PC-3 (cell line): ENCODE measurements at regions not wholly inside any gene's neighbourhood (a gene's known extent, or its start where the extent isn't known, plus 50 kb on each side); places are given as distances from the start of the nearest gene placed in this dataset.

Experiments used
- EZH2 ChIP-seq: fragments of 300-600 bp; sonication (generic); IDR thresholded peaks from one replicate; pipeline ENCODE4 v1.6.1; 2017; ENCODE audit warnings: antibody characterized with exemption, mild to moderate bottlenecking, low read length; ENCODE audit not compliant: unreplicated experiment
- TF ChIP-seq, protein P1 (sequence below): fragments of 300-600 bp; sonication (generic); conservative IDR thresholded peaks from 2 replicates; pipeline ENCODE4 v1.5.1; 2017; ENCODE audit warnings: antibody characterized with exemption, low read depth, mild to moderate bottlenecking, low read length

- TF ChIP-seq, protein P1, sequence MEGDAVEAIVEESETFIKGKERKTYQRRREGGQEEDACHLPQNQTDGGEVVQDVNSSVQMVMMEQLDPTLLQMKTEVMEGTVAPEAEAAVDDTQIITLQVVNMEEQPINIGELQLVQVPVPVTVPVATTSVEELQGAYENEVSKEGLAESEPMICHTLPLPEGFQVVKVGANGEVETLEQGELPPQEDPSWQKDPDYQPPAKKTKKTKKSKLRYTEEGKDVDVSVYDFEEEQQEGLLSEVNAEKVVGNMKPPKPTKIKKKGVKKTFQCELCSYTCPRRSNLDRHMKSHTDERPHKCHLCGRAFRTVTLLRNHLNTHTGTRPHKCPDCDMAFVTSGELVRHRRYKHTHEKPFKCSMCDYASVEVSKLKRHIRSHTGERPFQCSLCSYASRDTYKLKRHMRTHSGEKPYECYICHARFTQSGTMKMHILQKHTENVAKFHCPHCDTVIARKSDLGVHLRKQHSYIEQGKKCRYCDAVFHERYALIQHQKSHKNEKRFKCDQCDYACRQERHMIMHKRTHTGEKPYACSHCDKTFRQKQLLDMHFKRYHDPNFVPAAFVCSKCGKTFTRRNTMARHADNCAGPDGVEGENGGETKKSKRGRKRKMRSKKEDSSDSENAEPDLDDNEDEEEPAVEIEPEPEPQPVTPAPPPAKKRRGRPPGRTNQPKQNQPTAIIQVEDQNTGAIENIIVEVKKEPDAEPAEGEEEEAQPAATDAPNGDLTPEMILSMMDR, result no peak
- TF ChIP-seq EZH2, result no peak
These were observed 137.9 kb downstream of the IGF1 start for GRCh38 chr12:102342281-102343006.
